ENCODE measurements at regions not wholly inside any gene's neighbourhood (a gene's known extent, or its start where the extent isn't known, plus 50 kb on each side); places are given as distances from the start of the nearest gene placed in this dataset.

- TF ChIP-seq CTCF (IDR thresholded peaks at IDR 0.05; ENCODE audit: partially characterized antibody, unreplicated experiment), result no peak
- no peaks in the 10 kb centered on the region for H3K27me3 Mint-ChIP-seq (ENCODE audit: unreplicated experiment)
- H3K36me3 Mint-ChIP-seq (ENCODE audit: unreplicated experiment), result no peaks in the 10 kb centered on the region
- H3K4me1 Mint-ChIP-seq (ENCODE audit: low read depth, unreplicated experiment), result no peaks in the 10 kb centered on the region
- no peaks in the 10 kb centered on the region for H3K9me3 Mint-ChIP-seq (ENCODE audit: unreplicated experiment)
- no peak overlapping the region for H3K4me3 Mint-ChIP-seq (ENCODE audit: unreplicated experiment)
- no peak for DNase-seq
- no peak overlapping the region for H3K27ac Mint-ChIP-seq (ENCODE audit: unreplicated experiment)
Observed at GRCh38 chr10:78481842-78482241, 448.2 kb downstream of the RPS24 start.

- no peaks in the 10 kb centered on the region for H3K9me3 Mint-ChIP-seq (ENCODE audit: unreplicated experiment)
- H3K4me3 Mint-ChIP-seq (ENCODE audit: unreplicated experiment), result no peak overlapping the region
- no peaks in the 10 kb centered on the region for H3K4me1 Mint-ChIP-seq (ENCODE audit: low read depth, unreplicated experiment)
- no peaks in the 10 kb centered on the region for H3K27me3 Mint-ChIP-seq (ENCODE audit: unreplicated experiment)
- DNase-seq, result no peak
- TF ChIP-seq CTCF (IDR thresholded peaks at IDR 0.05; ENCODE audit: partially characterized antibody, unreplicated experiment), result no peak
- peaks cover 3% of the 10 kb centered on the region for H3K36me3 Mint-ChIP-seq (ENCODE audit: unreplicated experiment)
- no peak overlapping the region for H3K27ac Mint-ChIP-seq (ENCODE audit: unreplicated experiment)
Observed at GRCh38 chr10:78483641-78484040, 450.0 kb downstream of the RPS24 start.

GRCh38 chr10:78489034-78489433 is 455.4 kb downstream of the RPS24 start:
- H3K4me3 Mint-ChIP-seq (ENCODE audit: unreplicated experiment), result no peak overlapping the region

GRCh38 chr10:78491812-78492211 is 458.1 kb downstream of the RPS24 start:
- Mint-ChIP-seq H3K27me3 (ENCODE audit: unreplicated experiment) (peaks cover 1% of the 10 kb centered on the region), H3K9me3 (ENCODE audit: unreplicated experiment) (peaks cover 8% of the 10 kb centered on the region), H3K4me1 (ENCODE audit: low read depth, unreplicated experiment) (no peaks in the 10 kb centered on the region), H3K36me3 (ENCODE audit: unreplicated experiment) (peaks cover 39% of the 10 kb centered on the region), H3K4me3 (ENCODE audit: unreplicated experiment) (no peak overlapping the region), H3K27ac (ENCODE audit: unreplicated experiment) (no peak overlapping the region)
- no peak for TF ChIP-seq CTCF (IDR thresholded peaks at IDR 0.05; ENCODE audit: partially characterized antibody, unreplicated experiment)
- DNase-seq, result no peak

More at GRCh38 chr10:78489034-78489433, 455.4 kb downstream of the RPS24 start:
- H3K27me3 Mint-ChIP-seq (ENCODE audit: unreplicated experiment), result no peaks in the 10 kb centered on the region
- peaks cover 33% of the 10 kb centered on the region for H3K36me3 Mint-ChIP-seq (ENCODE audit: unreplicated experiment)
- no peak for TF ChIP-seq CTCF (IDR thresholded peaks at IDR 0.05; ENCODE audit: partially characterized antibody, unreplicated experiment)
- H3K27ac Mint-ChIP-seq (ENCODE audit: unreplicated experiment), result no peak overlapping the region
- H3K4me1 Mint-ChIP-seq (ENCODE audit: low read depth, unreplicated experiment), result no peaks in the 10 kb centered on the region
- DNase-seq, result no peak
- H3K9me3 Mint-ChIP-seq (ENCODE audit: unreplicated experiment), result peaks cover 8% of the 10 kb centered on the region

GRCh38 chr10:78492424-78492823 is 458.8 kb downstream of the RPS24 start:
- Mint-ChIP-seq H3K36me3 (ENCODE audit: unreplicated experiment) (peaks cover 39% of the 10 kb centered on the region), H3K27me3 (ENCODE audit: unreplicated experiment) (peaks cover 1% of the 10 kb centered on the region), H3K4me1 (ENCODE audit: low read depth, unreplicated experiment) (no peaks in the 10 kb centered on the region), H3K27ac (ENCODE audit: unreplicated experiment) (no peak overlapping the region), H3K4me3 (ENCODE audit: unreplicated experiment) (no peak overlapping the region), H3K9me3 (ENCODE audit: unreplicated experiment) (peaks cover 8% of the 10 kb centered on the region)
- no peak for DNase-seq
- TF ChIP-seq CTCF (IDR thresholded peaks at IDR 0.05; ENCODE audit: partially characterized antibody, unreplicated experiment), result no peak
